Hematopoietic multipotent progenitor cell treated with erythropoietin and hydrocortisone succinate and interleukin-3 and kit ligand, for 4 days (in vitro differentiated cells): ENCODE measurements at regions not wholly inside any gene's neighbourhood (a gene's known extent, or its start where the extent isn't known, plus 50 kb on each side); places are given as distances from the start of the nearest gene placed in this dataset.
"Not testable (repeated sequence)": the region's sequence is repeated elsewhere in the genome, so short reads cannot be mapped to it uniquely, and the experiment has no call there.

ENCODE experiments used
- DNase-seq: peaks from one replicate; pipeline ENCODE4 v3.0.0-alpha.2; 2015

DNA sequence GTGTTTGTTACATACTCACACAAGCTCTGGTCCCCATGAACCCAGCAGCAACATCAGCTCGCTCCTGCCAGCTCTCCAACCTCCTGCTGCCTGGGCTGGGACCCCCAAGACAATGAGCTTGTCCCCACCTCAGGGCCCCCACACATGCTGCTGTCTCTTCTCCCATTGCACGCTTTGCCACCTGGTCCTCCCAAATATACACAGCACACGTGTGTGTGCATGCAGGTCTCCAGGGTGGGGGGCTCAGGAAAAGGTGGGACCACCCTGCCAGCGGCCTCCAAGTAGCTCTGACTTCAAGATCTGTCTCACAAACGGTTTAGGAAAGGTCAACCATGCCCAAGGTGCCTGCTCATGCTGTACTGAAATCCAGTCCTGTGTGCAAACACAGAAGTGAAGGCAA is 68.1 kb upstream of the CCND1 start:
- no peak for DNase-seq

DNA sequence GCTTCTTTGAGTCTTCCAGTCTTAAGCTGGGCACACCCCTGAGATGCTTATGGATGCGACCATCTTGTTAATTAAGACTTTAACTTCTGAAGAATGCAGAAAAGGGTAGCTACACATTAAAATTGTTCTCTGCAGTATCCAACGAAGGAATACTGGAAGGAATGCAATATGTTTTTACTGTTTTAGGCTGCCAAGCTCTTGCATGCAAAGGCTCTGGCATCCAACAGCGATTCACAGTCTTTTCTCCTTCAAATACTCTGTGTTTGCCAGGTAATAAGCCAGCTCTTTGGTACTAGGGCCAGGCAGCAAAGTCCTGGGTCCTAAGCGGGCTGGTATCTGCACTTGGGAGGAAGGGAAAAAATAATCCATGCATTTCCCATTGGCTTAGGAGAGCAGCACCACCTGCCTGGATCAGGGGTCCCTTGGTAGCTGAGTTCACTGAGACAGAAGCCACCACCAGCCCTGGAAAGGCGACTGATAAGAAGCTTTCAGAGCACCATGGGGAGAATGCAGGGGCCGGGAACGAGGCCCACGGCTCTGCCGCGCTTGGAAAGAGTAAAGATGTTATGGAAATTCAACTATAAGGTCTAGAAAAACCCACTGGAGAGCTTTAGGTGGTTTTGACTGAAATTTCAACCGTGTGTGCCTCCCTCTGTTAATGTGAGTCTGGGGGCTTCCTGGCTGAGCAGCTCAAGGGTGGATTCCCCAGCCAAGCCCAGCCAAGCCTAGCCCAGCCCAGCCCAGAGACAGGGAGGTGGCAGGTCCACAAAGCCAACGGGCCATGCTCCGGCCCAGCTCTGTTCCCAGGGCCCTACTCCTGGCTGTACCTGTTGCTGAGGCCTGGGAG is 67.0 kb upstream of the CCND1 start:
- DNase-seq, result no peak

DNA sequence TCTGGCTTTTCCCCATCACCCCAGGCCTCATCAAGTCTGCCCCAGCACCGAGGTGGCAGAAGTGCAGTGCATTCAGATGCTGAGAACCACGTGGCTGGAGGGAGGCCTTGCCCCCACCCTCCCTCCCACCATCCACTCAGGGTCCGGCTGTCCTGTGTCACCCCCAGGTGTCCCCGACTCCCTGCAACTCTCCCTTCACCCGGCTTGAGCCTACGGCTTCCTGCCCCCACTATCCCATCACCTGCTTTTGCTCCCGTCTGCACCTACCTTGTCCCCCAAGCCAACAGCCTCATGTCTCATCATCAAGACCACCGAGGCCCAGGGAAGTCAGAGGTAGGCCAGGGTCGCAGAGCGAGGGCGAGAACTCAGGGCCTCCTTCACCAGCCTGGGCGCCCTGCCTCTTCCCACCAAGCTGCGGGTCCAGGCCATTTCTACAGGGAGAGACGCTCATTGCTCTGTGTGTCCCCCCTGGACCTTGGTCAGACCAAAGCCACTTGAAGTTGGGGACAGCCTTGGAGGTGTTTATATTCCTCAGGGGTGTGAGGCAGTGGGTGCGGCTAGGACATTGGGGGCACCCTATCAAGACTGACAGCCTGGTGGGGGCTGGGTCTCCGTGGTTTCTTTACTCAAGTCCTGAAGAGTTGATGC is 66.2 kb upstream of the CCND1 start:
- no peak for DNase-seq

DNA sequence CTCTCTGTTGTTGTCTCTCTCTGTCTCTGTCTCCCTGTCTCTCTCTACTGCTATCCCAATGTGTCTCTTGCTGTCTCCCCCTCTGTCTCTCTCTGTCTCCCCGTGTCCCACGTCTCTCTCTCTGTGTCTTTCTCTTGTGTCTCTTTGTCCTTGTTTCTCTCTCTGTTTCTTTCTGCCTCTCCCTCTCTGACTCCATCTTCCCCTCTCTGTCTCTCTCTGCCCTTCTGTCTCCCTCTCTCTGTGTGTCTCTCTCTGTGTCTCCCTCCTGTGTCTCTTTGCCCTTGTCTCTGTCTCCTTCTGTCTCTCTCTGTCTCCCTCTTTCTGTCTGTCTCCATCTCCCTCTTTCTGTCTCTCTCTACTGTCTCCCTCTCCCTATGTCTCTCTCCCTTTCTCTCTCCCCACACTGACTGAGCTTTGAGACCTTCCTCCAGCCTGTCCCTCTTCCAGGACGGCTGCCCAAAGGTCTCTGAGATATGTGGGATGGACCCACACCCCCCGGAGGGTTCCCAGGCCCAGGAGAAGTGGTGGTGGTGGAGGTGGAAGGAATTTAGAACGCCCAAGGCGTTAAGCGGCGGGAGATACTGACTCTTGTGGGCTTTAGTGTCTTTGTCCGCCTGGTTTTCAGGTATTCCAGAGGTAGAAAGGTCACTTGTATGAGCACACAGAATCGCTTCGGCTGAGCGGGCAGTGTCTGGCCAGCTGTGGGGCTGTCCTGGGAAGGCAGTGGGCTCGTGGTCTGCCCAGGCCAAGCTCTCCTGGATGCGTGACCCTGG is 65.5 kb upstream of the CCND1 start:
- DNase-seq, result no peak

DNA sequence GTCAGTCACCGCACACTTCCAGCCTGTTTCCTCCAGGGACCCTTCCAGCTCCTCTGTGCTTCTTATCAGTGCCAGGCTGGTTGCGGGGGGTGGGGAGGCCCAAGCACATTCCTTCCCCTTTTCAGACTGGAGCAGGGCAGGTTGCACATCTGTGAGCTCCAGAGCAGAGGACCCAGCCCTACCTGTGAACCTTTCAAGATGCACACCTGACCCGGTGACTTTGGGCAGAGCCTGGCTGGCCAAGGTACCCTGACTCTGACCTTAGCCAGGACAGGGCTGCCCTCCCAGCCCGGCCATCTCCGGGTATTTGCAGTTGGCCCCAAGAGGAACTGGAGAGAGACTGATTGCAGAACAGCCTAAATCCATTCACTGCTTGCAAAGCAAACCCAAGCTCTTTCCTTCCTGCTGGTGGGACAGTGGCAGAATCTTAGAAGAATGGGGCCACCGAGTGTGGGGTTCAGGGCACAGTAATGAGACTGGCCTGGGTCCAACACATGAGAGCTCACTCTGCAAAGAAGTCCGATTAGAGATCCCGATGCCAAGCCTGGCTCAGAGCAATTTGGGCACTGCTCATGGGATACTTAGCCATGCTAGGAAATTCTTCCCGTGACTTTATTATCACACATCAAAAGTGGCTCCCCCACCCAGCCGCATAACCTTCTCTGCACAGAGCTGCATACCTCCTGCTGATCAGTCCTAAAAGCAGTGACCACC is 64.7 kb upstream of the CCND1 start:
- DNase-seq, result peak; percentile 81

DNA sequence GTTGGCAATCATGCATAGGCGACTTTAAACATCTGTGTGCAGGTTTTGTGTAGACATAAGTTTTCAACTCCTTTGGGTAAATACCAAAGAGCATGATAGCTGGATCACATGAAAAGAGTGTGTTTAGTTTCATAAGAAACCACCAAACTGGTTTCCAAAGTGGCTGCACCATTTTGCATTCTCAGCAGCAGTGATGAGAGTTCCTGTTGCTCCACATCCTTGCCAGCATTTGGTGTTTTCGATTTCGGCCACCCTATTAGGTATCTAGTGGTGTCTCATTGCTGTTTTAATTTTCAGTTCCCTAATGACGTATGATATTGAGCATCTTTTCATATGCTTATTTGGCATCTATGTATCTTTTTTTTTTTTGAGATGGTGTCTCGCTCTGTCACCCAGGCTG is 62.8 kb upstream of the CCND1 start:
- DNase-seq, result no peak

DNA sequence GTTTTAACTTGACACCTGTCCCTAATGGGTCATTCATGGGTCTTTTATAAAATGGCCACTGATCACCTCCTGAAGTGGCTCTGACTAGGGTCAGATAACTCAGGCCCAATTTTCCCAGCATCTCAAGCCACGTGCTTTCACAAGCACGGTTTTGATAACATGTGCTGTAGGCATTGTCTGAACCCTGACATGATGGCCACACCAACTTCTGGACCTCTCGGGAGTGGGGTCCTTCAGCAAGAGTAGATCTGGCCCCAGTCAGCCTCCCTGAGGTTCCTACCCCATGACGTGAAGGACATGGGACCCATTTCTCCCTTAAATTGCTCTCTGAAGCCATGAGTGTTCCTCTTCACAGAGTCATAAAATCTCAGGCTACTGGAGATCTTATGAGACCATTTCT is 60.4 kb upstream of the CCND1 start:
- no peak for DNase-seq

DNA sequence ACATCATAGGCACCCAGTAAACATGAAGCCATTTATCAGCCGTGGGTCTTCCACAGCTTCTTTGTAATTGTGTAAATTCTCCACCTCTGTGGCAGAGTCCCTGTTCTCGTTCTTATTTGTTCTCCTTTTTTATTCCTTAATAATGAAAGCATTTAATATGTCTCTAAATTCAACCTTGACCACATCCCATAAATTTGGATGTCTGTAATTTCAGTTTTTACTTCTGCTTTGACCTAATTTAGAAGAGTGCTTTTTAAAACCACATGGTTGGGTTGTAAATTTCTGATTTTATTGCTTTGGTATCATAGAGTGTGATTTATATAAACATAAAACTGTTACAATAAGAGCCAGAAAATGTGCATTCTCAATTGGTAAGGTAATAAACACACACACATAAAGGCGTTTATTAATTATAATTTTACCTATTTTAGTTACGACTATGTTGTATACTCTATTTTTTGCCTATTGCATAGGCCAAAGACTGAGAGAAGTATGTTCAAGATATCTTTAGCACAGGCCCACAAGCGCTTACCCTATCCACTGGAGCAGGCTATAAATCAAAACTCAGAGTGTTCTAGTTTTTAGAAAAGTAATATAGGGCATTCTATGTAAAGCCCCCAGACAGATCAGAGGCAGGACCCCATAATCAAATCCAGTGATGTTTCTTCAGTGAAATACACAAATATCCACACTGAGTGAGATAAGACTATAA is 58.0 kb upstream of the CCND1 start:
- DNase-seq, result no peak

DNA sequence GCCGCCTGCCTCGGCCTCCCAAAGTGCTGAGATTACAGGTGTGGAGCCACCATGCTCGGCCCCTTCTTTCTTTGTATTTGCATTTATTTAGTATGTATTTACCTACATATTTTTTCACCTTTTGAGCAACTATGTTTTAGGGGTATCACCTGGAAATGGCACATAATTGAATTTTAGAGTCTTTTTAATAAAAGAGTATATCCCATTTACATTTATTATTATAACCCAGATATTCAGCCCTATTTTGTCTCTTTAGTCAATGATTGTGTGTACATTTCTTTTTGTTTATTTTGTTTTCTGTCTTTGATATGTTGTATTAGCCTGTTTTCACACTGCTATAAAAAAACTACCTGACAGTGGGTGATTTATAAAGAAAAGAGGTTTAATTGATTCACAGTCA is 56.8 kb upstream of the CCND1 start:
- no peak for DNase-seq

DNA sequence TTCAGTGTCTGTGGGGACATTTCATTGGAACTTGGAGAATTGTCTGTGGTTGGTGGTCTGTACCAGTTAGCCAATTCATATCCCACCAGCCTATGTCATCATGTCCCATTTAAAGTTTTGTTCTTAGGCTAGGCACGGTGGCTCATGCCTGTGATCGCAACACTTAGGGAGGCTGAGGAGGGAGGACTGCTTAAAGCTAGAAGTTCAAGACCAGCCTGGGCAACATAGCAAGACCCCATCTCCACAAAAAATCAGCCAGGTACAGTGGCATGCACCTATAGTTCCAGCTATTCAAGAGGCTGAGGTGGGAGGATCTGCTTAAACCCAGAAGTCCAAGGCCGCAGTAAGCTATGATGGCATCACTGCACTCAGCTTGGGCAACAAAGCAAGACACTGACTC is 55.6 kb upstream of the CCND1 start:
- DNase-seq, result no peak

DNA sequence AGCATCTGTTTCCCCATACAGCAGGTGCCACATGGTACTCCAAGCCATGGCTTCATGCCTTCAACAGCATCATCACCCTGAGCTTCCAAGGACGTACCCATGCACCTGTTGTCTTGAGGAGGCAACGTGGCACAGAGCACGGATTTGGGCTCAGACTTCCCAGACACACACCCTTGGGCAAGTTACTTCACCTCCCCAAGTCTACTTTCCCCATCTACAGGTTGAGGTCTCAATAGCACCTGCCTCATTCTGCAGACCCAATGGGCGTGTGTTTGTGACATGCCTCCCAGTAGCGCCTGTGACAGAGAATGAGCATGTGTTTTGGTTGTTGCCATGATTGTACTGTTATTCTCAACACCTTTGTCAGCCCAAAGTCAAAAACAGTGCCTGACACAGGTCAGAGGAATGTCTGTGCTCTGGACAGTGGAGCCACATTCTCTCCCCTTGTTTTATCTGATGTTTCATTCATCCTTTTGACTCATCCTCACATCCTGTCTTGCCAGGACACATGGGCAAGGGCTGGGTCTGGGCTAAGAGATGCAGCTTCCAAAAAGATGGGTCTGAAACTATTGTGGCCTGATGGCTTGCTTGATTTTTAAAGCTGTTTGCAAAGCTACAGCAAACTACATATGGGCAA is 53.4 kb upstream of the CCND1 start:
- DNase-seq, result no peak

DNA sequence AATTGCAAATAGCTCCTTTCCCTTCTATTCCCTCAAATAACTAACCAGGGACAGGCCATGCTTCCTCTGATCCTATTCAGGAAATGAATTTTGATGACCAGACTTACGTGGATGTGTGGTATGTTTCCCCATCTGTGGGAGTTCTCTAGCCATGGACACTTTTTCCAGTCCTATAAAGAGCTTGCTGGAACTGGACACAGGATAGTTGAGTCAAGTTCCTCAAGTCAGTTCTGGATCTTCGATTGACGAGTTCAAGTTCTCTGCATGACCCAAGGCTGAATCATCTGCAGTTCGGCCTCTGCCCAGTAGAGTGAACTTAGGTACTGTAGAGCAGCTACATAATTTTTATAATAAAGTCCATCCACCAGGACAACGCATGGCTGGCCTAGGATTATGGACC is 52.7 kb upstream of the CCND1 start:
- peak; percentile 4 for DNase-seq

DNA sequence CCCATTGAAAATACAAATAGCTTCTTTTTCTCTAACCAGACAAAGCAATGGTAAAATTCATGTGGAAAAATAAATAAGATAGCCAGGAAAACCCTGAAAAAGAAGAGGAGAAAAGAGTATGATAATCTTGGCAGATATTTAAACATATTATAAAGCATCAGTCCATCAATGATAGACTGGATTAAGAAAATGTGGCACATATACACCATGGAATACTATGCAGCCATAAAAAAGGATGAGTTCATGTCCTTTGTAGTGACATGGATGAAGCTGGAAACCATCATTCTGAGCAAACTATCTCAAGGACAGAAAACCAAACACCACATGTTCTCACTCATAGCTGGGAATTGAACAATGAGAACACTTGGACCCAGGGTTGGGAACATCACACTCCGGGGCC is 50.9 kb upstream of the CCND1 start:
- not testable (repeated sequence) for DNase-seq
